ENCODE measurements at regions not wholly inside any gene's neighbourhood (a gene's known extent, or its start where the extent isn't known, plus 50 kb on each side); places are given as distances from the start of the nearest gene placed in this dataset.

- CTCF ChIA-PET: no interaction called here
- RAD21 ChIA-PET (ENCODE audit: low non-redundant PET in 1 of 2, low total read pairs in 2 of 2, uncharacterized antibody in 2 of 2, unreplicated experiment in 2 of 2): no interaction called here
- ATAC-seq (no peak), DNase-seq (ENCODE audit: low read depth, low spot score) (no peak)
- no peak overlapping the region for H3K27ac ChIP-seq (ENCODE audit: low read depth, low read length)
- H3K4me1 ChIP-seq (ENCODE audit: control insufficient read depth in 1 of 2, insufficient read depth in 2 of 2, low read length in 2 of 2): no peaks in the 10 kb centered on the region
- H3K4me3 ChIP-seq (replicated peaks in 1 of 2; ENCODE audit: low read depth in 1 of 2, low read length in 2 of 2): no peak overlapping the region
- no peaks in the 10 kb centered on the region for H4K20me1 ChIP-seq (ENCODE audit: insufficient read depth)
- no peaks in the 10 kb centered on the region for H3K9me2 ChIP-seq (ENCODE audit: insufficient read depth)
- no peak overlapping the region for H2AFZ ChIP-seq (ENCODE audit: low read depth, low read length, poor library complexity, severe bottlenecking)
- no peak overlapping the region for H3K4me2 ChIP-seq (ENCODE audit: low read length)
- TF ChIP-seq SIN3A (IDR thresholded peaks at IDR 0.05; ENCODE audit: low read depth) (no peak), ATF3 (IDR thresholded peaks at IDR 0.05) (no peak), EZH2phosphoT487 (IDR thresholded peaks at IDR 0.05; ENCODE audit: borderline replicate concordance) (no peak), RAD21 (IDR thresholded peaks at IDR 0.05; ENCODE audit: low read depth) (no peak), ELF1 (IDR thresholded peaks at IDR 0.05; ENCODE audit: borderline replicate concordance, low read depth) (no peak), EZH2 (IDR thresholded peaks at IDR 0.05) (no peak), CBX3 (IDR thresholded peaks at IDR 0.05; ENCODE audit: low read depth) (no peak), CEBPB (IDR thresholded peaks at IDR 0.05; ENCODE audit: low read depth) (no peak)
- TF ChIP-seq, protein P1, sequence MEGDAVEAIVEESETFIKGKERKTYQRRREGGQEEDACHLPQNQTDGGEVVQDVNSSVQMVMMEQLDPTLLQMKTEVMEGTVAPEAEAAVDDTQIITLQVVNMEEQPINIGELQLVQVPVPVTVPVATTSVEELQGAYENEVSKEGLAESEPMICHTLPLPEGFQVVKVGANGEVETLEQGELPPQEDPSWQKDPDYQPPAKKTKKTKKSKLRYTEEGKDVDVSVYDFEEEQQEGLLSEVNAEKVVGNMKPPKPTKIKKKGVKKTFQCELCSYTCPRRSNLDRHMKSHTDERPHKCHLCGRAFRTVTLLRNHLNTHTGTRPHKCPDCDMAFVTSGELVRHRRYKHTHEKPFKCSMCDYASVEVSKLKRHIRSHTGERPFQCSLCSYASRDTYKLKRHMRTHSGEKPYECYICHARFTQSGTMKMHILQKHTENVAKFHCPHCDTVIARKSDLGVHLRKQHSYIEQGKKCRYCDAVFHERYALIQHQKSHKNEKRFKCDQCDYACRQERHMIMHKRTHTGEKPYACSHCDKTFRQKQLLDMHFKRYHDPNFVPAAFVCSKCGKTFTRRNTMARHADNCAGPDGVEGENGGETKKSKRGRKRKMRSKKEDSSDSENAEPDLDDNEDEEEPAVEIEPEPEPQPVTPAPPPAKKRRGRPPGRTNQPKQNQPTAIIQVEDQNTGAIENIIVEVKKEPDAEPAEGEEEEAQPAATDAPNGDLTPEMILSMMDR (IDR thresholded peaks at IDR 0.05 in 2 of 3, conservative IDR thresholded peaks at IDR 0.05 in 1 of 3; ENCODE audit: borderline replicate concordance in 1 of 3, insufficient read depth in 1 of 3, low read depth in 2 of 3, low read length in 2 of 3): no peak
- H3K27me3 ChIP-seq (ENCODE audit: insufficient read depth, low read length): peaks cover 9% of the 10 kb centered on the region; the same call in 1 of the 2 replicates
- intact Hi-C loops (cut with micrococcal nuclease): no loop called here
- BruUV-seq (replicated peaks): no TSS peak
- POLR2A ChIA-PET: no interaction called here
- no peaks in the 10 kb centered on the region for H3K9me3 ChIP-seq (ENCODE audit: control insufficient read depth in 1 of 2, insufficient read depth in 1 of 2, low read depth in 1 of 2, low read length in 2 of 2)
- H3K79me2 ChIP-seq (ENCODE audit: insufficient read depth, low read length): no peaks in the 10 kb centered on the region
- no peaks in the 10 kb centered on the region for H3K36me3 ChIP-seq (ENCODE audit: control insufficient read depth in 1 of 2, insufficient read depth in 2 of 2, low read length in 2 of 2)
- H3K9ac ChIP-seq (ENCODE audit: low read length): no peak overlapping the region
Measured at GRCh38 chr10:78542521-78542920, 508.9 kb downstream of the RPS24 start.

All from HCT116 (cell line).